Neural crest cell (in vitro differentiated cells): ENCODE measurements at regions not wholly inside any gene's neighbourhood (a gene's known extent, or its start where the extent isn't known, plus 50 kb on each side); places are given as distances from the start of the nearest gene placed in this dataset.

Experiments used
- DNase-seq: peaks from one replicate; pipeline ENCODE4 v3.0.0; 2021; ENCODE audit warnings: low read depth, mixed read lengths, low spot score
- H3K27ac Mint-ChIP-seq: one replicate; pipeline ENCODE4 v1.8.0; 2021; ENCODE audit warnings: mild to moderate bottlenecking, mixed read lengths; ENCODE audit not compliant: unreplicated experiment
- H3K27me3 Mint-ChIP-seq: 2 replicates; pipeline ENCODE4 v1.8.0; 2021; ENCODE audit warnings: low read depth, mild to moderate bottlenecking, mixed read lengths
- H3K36me3 Mint-ChIP-seq: 2 replicates; pipeline ENCODE4 v1.8.0; 2021; ENCODE audit warnings: low read depth, mild to moderate bottlenecking, mixed read lengths
- H3K4me1 Mint-ChIP-seq: 2 replicates; pipeline ENCODE4 v1.8.0; 2021; ENCODE audit warnings: mixed read lengths
- H3K4me3 Mint-ChIP-seq: one replicate; pipeline ENCODE4 v1.8.0; 2021; ENCODE audit warnings: mild to moderate bottlenecking, mixed read lengths
- H3K9me3 Mint-ChIP-seq: 2 replicates; pipeline ENCODE4 v1.8.0; 2021; ENCODE audit warnings: mixed read lengths
- CTCF ChIP-seq: fragments of 200-600 bp; sonication (generic); conservative IDR thresholded peaks from 2 replicates; pipeline ENCODE4 v1.5.0; 2021; ENCODE audit warnings: antibody characterized with exemption, mild to moderate bottlenecking

GRCh38 chr7:112996331-112996871 lies 90.2 kb downstream of the GPR85 start:
- no peak for DNase-seq
- no peak overlapping the region for H3K27ac Mint-ChIP-seq
- no peak overlapping the region for H3K4me3 Mint-ChIP-seq
- H3K9me3 Mint-ChIP-seq, result peaks cover 5% of the 10 kb centered on the region
- no peaks in the 10 kb centered on the region for H3K36me3 Mint-ChIP-seq
- no peak for TF ChIP-seq CTCF
- peaks cover 9% of the 10 kb centered on the region for H3K4me1 Mint-ChIP-seq
- H3K27me3 Mint-ChIP-seq, result no peaks in the 10 kb centered on the region

GRCh38 chr7:112995059-112995824 lies 91.4 kb downstream of the GPR85 start:
- TF ChIP-seq CTCF, result no peak
- Mint-ChIP-seq H3K27ac (no peak overlapping the region), H3K4me3 (no peak overlapping the region), H3K4me1 (peaks cover 9% of the 10 kb centered on the region), H3K36me3 (no peaks in the 10 kb centered on the region), H3K27me3 (no peaks in the 10 kb centered on the region), H3K9me3 (peaks cover 5% of the 10 kb centered on the region)
- DNase-seq, result no peak

- Mint-ChIP-seq H3K36me3 (no peaks in the 10 kb centered on the region), H3K4me1 (peaks cover 9% of the 10 kb centered on the region), H3K4me3 (no peak overlapping the region), H3K27me3 (no peaks in the 10 kb centered on the region), H3K9me3 (peaks cover 5% of the 10 kb centered on the region), H3K27ac (no peak overlapping the region)
- TF ChIP-seq CTCF, result no peak
- DNase-seq, result no peak
These were observed 92.0 kb downstream of the GPR85 start for GRCh38 chr7:112994656-112995055.

GRCh38 chr7:112990624-112991023 lies 96.0 kb downstream of the GPR85 start:
- no peak for DNase-seq
- no peak overlapping the region for H3K4me3 Mint-ChIP-seq
- no peaks in the 10 kb centered on the region for H3K9me3 Mint-ChIP-seq
- no peak for TF ChIP-seq CTCF
- no peaks in the 10 kb centered on the region for H3K36me3 Mint-ChIP-seq
- no peaks in the 10 kb centered on the region for H3K27me3 Mint-ChIP-seq
- no peak overlapping the region for H3K27ac Mint-ChIP-seq
- H3K4me1 Mint-ChIP-seq, result peaks cover 4% of the 10 kb centered on the region

GRCh38 chr7:112989531-112989930 lies 97.1 kb downstream of the GPR85 start:
- no peaks in the 10 kb centered on the region for H3K36me3 Mint-ChIP-seq
- H3K27me3 Mint-ChIP-seq, result no peaks in the 10 kb centered on the region
- TF ChIP-seq CTCF, result no peak
- DNase-seq, result no peak
- no peaks in the 10 kb centered on the region for H3K9me3 Mint-ChIP-seq
- peaks cover 4% of the 10 kb centered on the region for H3K4me1 Mint-ChIP-seq
- H3K4me3 Mint-ChIP-seq, result no peak overlapping the region
- H3K27ac Mint-ChIP-seq, result no peak overlapping the region
